HG03558 (cell line): ENCODE measurements at regions not wholly inside any gene's neighbourhood (a gene's known extent, or its start where the extent isn't known, plus 50 kb on each side); places are given as distances from the start of the nearest gene placed in this dataset.
"Not testable (repeated sequence)": the region's sequence is repeated elsewhere in the genome, so short reads cannot be mapped to it uniquely, and the experiment has no call there.

ENCODE experiments used
- ATAC-seq: cut with Tn5 transposase; IDR thresholded peaks from one replicate; pipeline ENCODE4 v1.9.1; 2021; ENCODE audit warnings: moderate number of reproducible peaks; ENCODE audit not compliant: unreplicated experiment; ENCODE audit errors: extremely low read depth

- no peak for ATAC-seq
Measured at GRCh38 chr2:224156436-224156835, 117.3 kb upstream of the SERPINE2 start.

DNA sequence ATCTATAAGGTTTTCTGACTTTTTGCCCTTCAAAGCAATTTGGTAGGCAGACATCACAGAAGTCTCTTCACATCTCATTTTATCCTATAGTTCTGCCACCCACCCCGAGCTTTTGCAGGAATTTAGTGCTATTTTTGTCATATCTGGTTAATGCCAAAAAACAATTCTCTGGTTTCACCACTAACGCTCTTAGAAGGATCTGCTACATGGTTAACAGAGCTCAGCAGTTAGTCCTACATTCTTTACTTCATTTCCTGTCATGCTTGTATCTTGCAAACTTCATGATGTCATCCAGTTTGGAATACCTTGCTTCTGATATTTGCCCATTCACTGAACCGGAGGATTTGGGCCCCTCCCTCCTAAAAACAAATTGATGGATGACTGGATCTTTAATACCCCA, 116.8 kb upstream of the SERPINE2 start:
- no peak for ATAC-seq

- no peak for ATAC-seq
Measured at GRCh38 chr2:224155371-224155770, 116.3 kb upstream of the SERPINE2 start.

DNA sequence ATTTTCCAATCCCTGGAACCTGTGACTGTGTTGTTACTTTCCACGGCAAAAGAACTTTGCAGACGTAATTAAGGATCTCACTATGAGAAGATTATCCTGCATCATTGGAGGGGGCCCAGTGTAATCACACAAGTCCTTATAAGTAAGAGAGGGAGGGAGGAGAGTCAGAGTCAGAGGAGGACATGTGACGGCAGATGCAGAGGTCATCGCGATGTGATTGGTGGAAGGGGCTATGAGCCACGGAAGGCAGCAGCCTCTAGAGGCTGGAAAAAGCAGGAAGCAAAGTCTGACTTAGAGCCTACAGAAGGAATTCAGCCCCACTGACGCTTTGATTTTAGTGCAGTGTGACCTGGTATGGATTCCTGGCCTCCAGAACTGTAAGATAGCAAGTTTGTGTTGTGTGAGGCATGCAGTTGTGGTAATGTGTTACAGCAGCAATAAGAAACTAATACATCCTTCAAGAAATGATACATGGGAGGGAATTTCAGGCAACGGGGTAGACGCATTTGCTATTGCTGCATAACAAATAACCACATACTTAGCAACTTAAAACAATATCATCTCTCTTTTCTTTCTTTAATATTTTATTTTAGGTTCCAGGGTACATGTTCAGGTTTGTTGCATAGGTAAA, 112.7 kb upstream of the SERPINE2 start:
- ATAC-seq: no peak

DNA sequence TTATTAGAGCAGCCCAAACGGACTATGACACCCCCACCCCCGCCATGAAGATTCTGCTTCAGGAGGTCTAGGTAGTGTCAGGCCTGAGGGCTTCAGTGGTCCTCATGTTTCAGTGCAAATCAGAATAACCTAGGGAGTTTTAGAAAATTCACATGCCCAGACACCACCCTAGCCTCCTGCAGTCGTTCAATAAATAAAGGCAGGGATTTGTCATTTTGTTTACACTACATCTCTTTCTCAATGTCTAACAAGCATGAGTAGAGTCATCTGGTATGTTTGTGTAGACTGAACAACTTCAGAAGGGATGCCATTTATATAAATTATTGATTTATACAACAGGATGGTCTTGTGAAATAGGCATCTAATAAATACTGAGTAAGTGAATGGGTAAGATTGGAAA, 112.1 kb upstream of the SERPINE2 start:
- ATAC-seq: no peak

DNA sequence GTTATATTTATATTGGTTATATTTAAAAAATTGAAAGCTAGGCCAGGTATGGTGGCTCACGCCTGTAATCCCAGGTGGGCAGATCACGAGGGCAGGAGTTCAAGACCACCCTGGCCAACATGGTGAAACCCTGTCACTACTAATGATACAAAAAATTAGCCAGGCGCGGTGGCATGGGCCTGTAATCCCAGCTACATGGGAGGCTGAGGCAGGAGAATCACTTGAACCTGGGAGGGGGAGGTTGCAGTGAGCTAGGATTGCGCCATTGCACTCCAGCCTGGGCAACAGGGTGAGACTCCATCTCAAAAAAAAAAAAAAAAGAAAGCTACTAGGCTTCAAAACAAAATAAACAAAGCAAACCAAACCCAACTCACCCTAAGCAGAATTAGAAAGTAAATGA, 109.0 kb upstream of the SERPINE2 start:
- ATAC-seq: not testable (repeated sequence)

- ATAC-seq: no peak
Measured at GRCh38 chr2:224147174-224147573, 108.1 kb upstream of the SERPINE2 start.

GRCh38 chr2:224146356-224147160, 107.5 kb upstream of the SERPINE2 start:
- no peak for ATAC-seq

DNA sequence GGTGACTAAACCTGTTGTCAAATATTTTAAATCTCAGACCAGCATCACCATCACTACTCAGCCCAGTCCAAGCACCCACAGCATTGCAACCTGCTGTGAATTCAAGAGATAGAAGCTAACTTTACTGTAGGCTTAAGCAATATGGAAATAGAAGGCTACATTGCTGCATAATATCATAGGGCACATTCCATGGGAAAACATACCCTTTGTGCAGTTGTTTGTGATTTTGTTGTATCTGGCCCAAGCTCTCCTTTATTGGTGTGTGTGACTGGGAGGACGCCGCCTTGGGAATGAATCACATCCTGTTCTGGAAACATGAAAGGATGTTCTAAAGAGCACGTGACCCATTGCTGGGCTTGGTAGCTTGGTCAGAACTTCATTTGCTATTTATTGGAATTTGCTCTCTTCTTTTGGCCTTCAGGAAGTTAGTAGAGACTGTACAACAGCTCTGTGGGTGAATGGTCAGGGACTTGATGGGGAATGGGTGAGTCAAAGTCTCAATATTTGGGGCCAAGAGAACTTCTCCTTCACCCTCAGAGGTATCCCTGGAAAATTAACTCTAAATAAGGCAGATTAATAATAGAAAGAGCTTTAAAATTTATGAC, 106.8 kb upstream of the SERPINE2 start:
- ATAC-seq: no peak

- ATAC-seq: no peak
Measured at GRCh38 chr2:224143526-224143925, 104.4 kb upstream of the SERPINE2 start.

GRCh38 chr2:224142397-224143312, 103.6 kb upstream of the SERPINE2 start:
- ATAC-seq: no peak

- ATAC-seq: no peak
Measured at GRCh38 chr2:224141304-224141703, 102.2 kb upstream of the SERPINE2 start.

GRCh38 chr2:224137208-224137607, 98.1 kb upstream of the SERPINE2 start:
- no peak for ATAC-seq

- ATAC-seq: no peak
Measured at GRCh38 chr2:224136396-224136795, 97.3 kb upstream of the SERPINE2 start.

DNA sequence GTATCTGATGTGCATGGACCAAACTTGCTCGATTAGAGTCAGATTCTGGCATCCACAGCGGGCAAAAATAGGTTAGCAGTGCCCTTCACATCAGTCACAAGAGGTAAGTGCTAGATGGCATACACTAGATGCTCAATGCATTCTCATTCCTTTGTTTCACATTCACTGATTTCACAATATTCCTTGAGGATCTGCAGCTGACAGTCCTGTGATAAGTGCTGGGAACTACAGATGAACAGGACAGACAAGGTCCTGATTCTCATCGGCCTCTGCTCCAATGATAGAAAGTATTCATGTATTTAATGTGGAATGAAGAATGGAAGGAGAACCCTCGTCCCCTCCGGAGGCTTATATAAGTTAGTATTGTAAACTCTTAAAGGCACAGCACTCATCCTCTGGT, 96.8 kb upstream of the SERPINE2 start:
- ATAC-seq: no peak

DNA sequence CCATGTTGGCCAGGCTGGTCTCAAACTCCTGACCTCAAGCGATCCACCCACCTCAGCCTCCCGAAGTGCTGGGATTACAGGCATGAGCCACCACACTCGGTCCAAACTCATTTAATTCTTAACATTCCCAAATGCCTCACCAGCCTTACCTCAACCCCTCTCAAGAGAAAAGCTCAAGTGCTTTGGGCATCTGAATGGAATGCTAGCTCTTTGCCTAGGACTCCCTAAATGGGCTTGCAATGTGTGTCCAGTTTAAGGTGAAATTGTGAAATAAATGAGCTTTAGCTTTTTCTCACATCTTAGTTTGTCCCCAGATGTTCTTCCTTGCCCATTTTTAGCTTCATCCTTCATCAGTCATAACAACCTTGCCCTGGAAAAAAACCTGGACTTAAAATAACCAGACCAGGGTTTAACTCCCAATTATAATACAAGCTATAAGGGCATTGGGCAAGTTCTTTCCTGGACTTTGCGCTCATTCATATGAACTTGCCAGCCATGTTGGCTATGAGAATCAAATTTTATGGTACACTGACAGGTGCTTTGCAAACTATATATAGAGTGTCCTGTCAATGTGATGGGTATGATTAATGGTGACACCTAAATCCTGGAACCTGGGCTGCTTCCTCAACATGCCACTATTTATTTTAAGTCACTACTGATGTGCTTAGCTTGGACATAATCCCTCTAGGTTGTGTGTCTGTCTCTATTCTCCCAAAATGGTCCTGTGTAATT, 95.1 kb upstream of the SERPINE2 start:
- no peak for ATAC-seq

GRCh38 chr2:224133387-224133786, 94.3 kb upstream of the SERPINE2 start:
- no peak for ATAC-seq

DNA sequence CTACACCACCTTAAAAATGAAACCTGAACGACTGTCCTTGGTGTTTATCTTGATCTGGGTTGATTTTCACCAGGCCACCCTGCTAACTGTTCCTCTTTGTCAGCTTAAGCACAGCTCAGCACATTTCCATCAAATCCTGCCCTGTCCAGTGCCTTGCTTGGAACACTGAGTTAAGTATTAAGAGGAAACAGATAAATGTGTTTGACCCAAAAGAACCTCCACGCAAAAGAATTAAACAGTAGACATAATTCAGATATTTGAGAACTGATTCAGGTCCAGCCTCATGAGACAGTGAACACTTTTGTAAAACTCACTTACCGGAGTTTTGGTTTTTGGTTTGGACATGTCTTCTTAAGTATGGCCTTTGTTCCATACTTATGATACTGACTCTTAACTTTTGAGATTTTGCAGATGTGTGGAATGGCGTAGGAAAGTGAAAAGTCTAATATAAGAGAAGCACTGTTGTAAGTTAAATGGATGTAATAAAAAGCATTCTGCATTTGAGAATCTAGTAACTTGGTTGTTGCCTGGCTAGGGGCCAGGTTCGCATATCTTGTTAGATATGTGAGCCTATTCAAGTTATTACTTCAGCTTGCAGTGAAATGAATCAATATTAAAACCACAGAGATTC, 88.9 kb upstream of the SERPINE2 start:
- ATAC-seq: no peak

GRCh38 chr2:224126440-224126839, 87.4 kb upstream of the SERPINE2 start:
- no peak for ATAC-seq
